Peyer's patch (tissue), 4 donors: ENCODE measurements at regions not wholly inside any gene's neighbourhood (a gene's known extent, or its start where the extent isn't known, plus 50 kb on each side); places are given as distances from the start of the nearest gene placed in this dataset.

Source experiments
- POLR2A ChIP-seq, 2 donors: fragments of 450-650 bp; IDR thresholded peaks; one replicate each; pipeline ENCODE4 v1.5.1; 2017; ENCODE audit warnings: antibody characterized with exemption in 2 of 2, mild to moderate bottlenecking in 2 of 2, moderate library complexity in 2 of 2
- TF ChIP-seq, protein P1 (sequence below), 6 experiments: fragments of 450-650 bp in 4 of 6; fragments of 200-600 bp in 2 of 6; sonication (generic) in 1 of 6; IDR thresholded peaks; one replicate each; pipeline ENCODE4 v1.5.1; 2017 to 2019; ENCODE audit warnings: antibody characterized with exemption in 6 of 6, mild to moderate bottlenecking in 3 of 6, moderate library complexity in 1 of 6

GRCh38 chr18:60122339-60122738, 222.5 kb downstream of the PMAIP1 start:
- TF ChIP-seq, protein P1, sequence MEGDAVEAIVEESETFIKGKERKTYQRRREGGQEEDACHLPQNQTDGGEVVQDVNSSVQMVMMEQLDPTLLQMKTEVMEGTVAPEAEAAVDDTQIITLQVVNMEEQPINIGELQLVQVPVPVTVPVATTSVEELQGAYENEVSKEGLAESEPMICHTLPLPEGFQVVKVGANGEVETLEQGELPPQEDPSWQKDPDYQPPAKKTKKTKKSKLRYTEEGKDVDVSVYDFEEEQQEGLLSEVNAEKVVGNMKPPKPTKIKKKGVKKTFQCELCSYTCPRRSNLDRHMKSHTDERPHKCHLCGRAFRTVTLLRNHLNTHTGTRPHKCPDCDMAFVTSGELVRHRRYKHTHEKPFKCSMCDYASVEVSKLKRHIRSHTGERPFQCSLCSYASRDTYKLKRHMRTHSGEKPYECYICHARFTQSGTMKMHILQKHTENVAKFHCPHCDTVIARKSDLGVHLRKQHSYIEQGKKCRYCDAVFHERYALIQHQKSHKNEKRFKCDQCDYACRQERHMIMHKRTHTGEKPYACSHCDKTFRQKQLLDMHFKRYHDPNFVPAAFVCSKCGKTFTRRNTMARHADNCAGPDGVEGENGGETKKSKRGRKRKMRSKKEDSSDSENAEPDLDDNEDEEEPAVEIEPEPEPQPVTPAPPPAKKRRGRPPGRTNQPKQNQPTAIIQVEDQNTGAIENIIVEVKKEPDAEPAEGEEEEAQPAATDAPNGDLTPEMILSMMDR (IDR thresholded peaks at IDR 0.05) = no peak
- TF ChIP-seq POLR2A (IDR thresholded peaks at IDR 0.05) = no peak
